ENCODE measurements at regions not wholly inside any gene's neighbourhood (a gene's known extent, or its start where the extent isn't known, plus 50 kb on each side); places are given as distances from the start of the nearest gene placed in this dataset.

DNA sequence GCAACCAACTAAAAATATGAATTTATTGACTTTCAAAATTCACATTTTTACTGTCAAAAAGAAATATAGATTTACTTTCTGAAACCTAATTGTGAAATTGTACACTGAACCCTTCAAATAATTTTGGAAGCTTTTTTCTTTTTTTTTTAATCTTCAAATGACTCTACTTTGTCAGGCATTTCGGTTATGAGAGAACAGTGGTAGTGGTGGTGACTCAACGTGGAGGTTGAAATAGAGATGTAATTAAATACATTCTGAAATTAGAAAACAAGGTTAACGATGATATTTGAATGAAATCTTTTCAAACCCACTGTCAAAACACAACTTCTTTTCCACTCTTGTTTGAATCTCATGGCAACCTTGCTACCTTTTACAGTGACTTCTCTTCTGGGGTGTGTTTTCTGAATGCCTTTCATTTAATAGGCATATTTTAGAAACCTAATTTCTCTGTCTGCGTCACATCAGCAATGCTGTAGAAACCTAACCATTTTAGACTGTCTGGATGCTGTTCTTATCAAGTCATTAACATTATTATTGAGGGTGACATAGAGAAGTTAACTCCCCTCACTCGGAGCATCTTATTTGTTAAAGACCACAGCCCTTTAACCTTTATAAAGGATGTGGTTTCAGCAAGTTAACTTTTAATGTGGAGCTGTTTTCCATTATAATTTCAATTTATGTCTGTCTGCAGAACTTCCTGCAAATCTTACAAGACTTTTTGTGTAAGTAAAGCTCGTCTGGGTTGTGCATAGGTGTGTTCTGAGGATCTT is 136.8 kb downstream of the PCDH7 start:
- Histone ChIP-seq H3K9me3 (ENCODE audit: control insufficient read depth, low read length) (no peaks in the 10 kb centered on the region), H3K27me3 (ENCODE audit: control insufficient read depth, insufficient read depth, low read length) (no peaks in the 10 kb centered on the region), H3K9ac (no peak overlapping the region), H2AFZ (no peak overlapping the region), H3K4me1 (no peaks in the 10 kb centered on the region), H3K27ac (no peak overlapping the region), H3K4me3 (ENCODE audit: low read depth, low read length) (no peak overlapping the region), H3K79me2 (no peaks in the 10 kb centered on the region), H3K4me2 (ENCODE audit: low read length) (no peak overlapping the region), H3K36me3 (ENCODE audit: control insufficient read depth, insufficient read depth, low read length) (no peaks in the 10 kb centered on the region)
- TF ChIP-seq CTCF (IDR thresholded peaks at IDR 0.05), result no peak

DNA sequence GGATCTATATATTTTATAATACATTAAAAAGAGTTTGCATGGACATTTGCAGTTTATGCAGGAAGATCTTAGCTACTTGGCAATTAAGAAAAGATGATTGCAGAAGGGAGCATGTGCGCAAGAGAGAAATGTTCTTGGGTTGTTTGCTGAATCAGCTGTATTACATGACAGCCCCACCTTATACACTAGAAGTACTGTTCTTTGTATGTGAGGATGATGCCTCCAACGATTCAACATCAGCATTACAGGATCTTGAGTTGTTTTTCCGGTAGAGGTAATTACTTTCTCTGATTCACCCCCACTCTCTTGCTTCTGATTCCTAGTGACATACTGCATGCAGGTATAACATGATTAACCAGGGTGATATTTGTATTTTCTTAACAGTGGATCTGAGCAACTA is 140.8 kb downstream of the PCDH7 start:
- Histone ChIP-seq H3K27ac (no peak overlapping the region), H3K4me3 (ENCODE audit: low read depth, low read length) (no peak overlapping the region), H3K9ac (no peak overlapping the region), H3K9me3 (ENCODE audit: control insufficient read depth, low read length) (no peaks in the 10 kb centered on the region), H3K27me3 (ENCODE audit: control insufficient read depth, insufficient read depth, low read length) (no peaks in the 10 kb centered on the region), H3K4me2 (ENCODE audit: low read length) (no peak overlapping the region), H3K79me2 (no peaks in the 10 kb centered on the region), H3K36me3 (ENCODE audit: control insufficient read depth, insufficient read depth, low read length) (no peaks in the 10 kb centered on the region), H2AFZ (no peak overlapping the region), H3K4me1 (no peaks in the 10 kb centered on the region)
- no peak for TF ChIP-seq CTCF (IDR thresholded peaks at IDR 0.05)

DNA sequence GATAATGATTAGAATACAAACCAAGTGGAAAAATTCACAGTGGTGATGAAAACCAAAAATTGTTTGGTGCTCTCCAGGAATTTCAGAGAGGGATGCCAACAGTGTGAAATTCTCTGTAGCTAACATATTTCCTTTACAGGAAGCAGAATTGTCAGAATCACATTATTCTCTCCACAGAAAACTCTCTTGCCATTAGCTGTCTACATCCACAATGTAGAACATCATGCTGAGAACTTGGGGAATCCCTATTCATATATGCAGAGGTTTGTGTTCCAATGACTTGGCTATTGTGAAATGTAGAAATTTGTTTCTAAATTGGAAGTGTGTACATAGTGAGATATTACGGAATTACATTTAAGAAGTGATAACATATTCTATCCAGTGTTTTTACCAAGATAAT is 142.0 kb downstream of the PCDH7 start:
- Histone ChIP-seq H3K9ac (no peak overlapping the region), H3K79me2 (no peaks in the 10 kb centered on the region), H3K4me1 (no peaks in the 10 kb centered on the region), H3K9me3 (ENCODE audit: control insufficient read depth, low read length) (no peaks in the 10 kb centered on the region), H2AFZ (no peak overlapping the region), H3K36me3 (ENCODE audit: control insufficient read depth, insufficient read depth, low read length) (no peaks in the 10 kb centered on the region), H3K27ac (no peak overlapping the region), H3K27me3 (ENCODE audit: control insufficient read depth, insufficient read depth, low read length) (no peaks in the 10 kb centered on the region), H3K4me2 (ENCODE audit: low read length) (no peak overlapping the region), H3K4me3 (ENCODE audit: low read depth, low read length) (no peak overlapping the region)
- TF ChIP-seq CTCF (IDR thresholded peaks at IDR 0.05), result no peak

- Histone ChIP-seq H3K4me3 (ENCODE audit: low read depth, low read length) (no peak overlapping the region), H3K9me3 (ENCODE audit: control insufficient read depth, low read length) (no peaks in the 10 kb centered on the region), H3K4me2 (ENCODE audit: low read length) (no peak overlapping the region), H3K4me1 (no peaks in the 10 kb centered on the region), H3K79me2 (no peaks in the 10 kb centered on the region), H3K9ac (no peak overlapping the region), H2AFZ (no peak overlapping the region), H3K27ac (no peak overlapping the region), H3K36me3 (ENCODE audit: control insufficient read depth, insufficient read depth, low read length) (no peaks in the 10 kb centered on the region), H3K27me3 (ENCODE audit: control insufficient read depth, insufficient read depth, low read length) (no peaks in the 10 kb centered on the region)
- TF ChIP-seq CTCF (IDR thresholded peaks at IDR 0.05), result no peak
Measured at GRCh38 chr4:30863021-30863420, 142.9 kb downstream of the PCDH7 start.

- Histone ChIP-seq H3K4me3 (ENCODE audit: low read depth, low read length) (no peak overlapping the region), H3K4me2 (ENCODE audit: low read length) (no peak overlapping the region), H3K36me3 (ENCODE audit: control insufficient read depth, insufficient read depth, low read length) (no peaks in the 10 kb centered on the region), H2AFZ (no peak overlapping the region), H3K4me1 (no peaks in the 10 kb centered on the region), H3K27me3 (ENCODE audit: control insufficient read depth, insufficient read depth, low read length) (no peaks in the 10 kb centered on the region), H3K9me3 (ENCODE audit: control insufficient read depth, low read length) (no peaks in the 10 kb centered on the region), H3K9ac (no peak overlapping the region), H3K79me2 (no peaks in the 10 kb centered on the region), H3K27ac (no peak overlapping the region)
- TF ChIP-seq CTCF (IDR thresholded peaks at IDR 0.05), result no peak
Measured at GRCh38 chr4:30865691-30866090, 145.5 kb downstream of the PCDH7 start.
